Activated T-cell treated with anti-CD3 and anti-CD28 coated beads, Interleukin-2, amount 50 U/mL, for 24 hours (primary cell): ENCODE measurements at regions not wholly inside any gene's neighbourhood (a gene's known extent, or its start where the extent isn't known, plus 50 kb on each side); places are given as distances from the start of the nearest gene placed in this dataset.
"Not testable (repeated sequence)": the region's sequence is repeated elsewhere in the genome, so short reads cannot be mapped to it uniquely, and the experiment has no call there.

Experiments used
- DNase-seq: peaks from one replicate; pipeline ENCODE4 v3.0.0-alpha.2; 2020
- H3K27ac Mint-ChIP-seq: 2 replicates; pipeline ENCODE4 v1.8.0; 2020; ENCODE audit warnings: mild to moderate bottlenecking, mixed read lengths
- H3K27me3 Mint-ChIP-seq: 2 replicates; pipeline ENCODE4 v1.8.0; 2020; ENCODE audit warnings: mixed read lengths
- H3K36me3 Mint-ChIP-seq: 2 replicates; pipeline ENCODE4 v1.8.0; 2020; ENCODE audit warnings: low read depth, mixed read lengths
- H3K4me1 Mint-ChIP-seq: 2 replicates; pipeline ENCODE4 v1.8.0; 2020; ENCODE audit warnings: low read depth, mixed read lengths
- H3K4me3 Mint-ChIP-seq: 2 replicates; pipeline ENCODE4 v1.8.0; 2020; ENCODE audit warnings: mild to moderate bottlenecking, moderate library complexity, mixed read lengths
- H3K9me3 Mint-ChIP-seq: 2 replicates; pipeline ENCODE4 v1.8.0; 2020; ENCODE audit warnings: mixed read lengths

- H3K27me3 Mint-ChIP-seq, H3K36me3 Mint-ChIP-seq, H3K4me1 Mint-ChIP-seq, H3K4me3 Mint-ChIP-seq, DNase-seq, H3K9me3 Mint-ChIP-seq, H3K27ac Mint-ChIP-seq: not testable (repeated sequence)
Measured at GRCh38 chr1:206298032-206298392, 94.7 kb downstream of the SRGAP2 start.

- not testable (repeated sequence) for H3K9me3 Mint-ChIP-seq, H3K4me1 Mint-ChIP-seq, H3K27me3 Mint-ChIP-seq, H3K4me3 Mint-ChIP-seq, H3K27ac Mint-ChIP-seq, DNase-seq, H3K36me3 Mint-ChIP-seq
Measured at GRCh38 chr1:206299181-206299791, 95.9 kb downstream of the SRGAP2 start.

- not testable (repeated sequence) for H3K27me3 Mint-ChIP-seq, H3K27ac Mint-ChIP-seq, H3K36me3 Mint-ChIP-seq, DNase-seq, H3K9me3 Mint-ChIP-seq, H3K4me3 Mint-ChIP-seq, H3K4me1 Mint-ChIP-seq
Measured at GRCh38 chr1:206299942-206300341, 96.6 kb downstream of the SRGAP2 start.

GRCh38 chr1:206302056-206302455 is 98.7 kb downstream of the SRGAP2 start:
- not testable (repeated sequence) for DNase-seq, H3K4me1 Mint-ChIP-seq, H3K27ac Mint-ChIP-seq, H3K27me3 Mint-ChIP-seq, H3K9me3 Mint-ChIP-seq, H3K4me3 Mint-ChIP-seq
- peaks cover 11% of the 10 kb centered on the region for H3K36me3 Mint-ChIP-seq

GRCh38 chr1:206307442-206307841 is 104.1 kb downstream of the SRGAP2 start:
- H3K9me3 Mint-ChIP-seq, H3K4me1 Mint-ChIP-seq, H3K27ac Mint-ChIP-seq, H3K27me3 Mint-ChIP-seq, DNase-seq, H3K4me3 Mint-ChIP-seq: not testable (repeated sequence)
- H3K36me3 Mint-ChIP-seq: peaks cover 11% of the 10 kb centered on the region

- not testable (repeated sequence) for H3K4me1 Mint-ChIP-seq, H3K27me3 Mint-ChIP-seq, H3K4me3 Mint-ChIP-seq, H3K27ac Mint-ChIP-seq, H3K36me3 Mint-ChIP-seq, DNase-seq, H3K9me3 Mint-ChIP-seq
Measured at GRCh38 chr1:206310948-206311347, 107.6 kb downstream of the SRGAP2 start.

GRCh38 chr1:206311611-206312273 is 108.4 kb downstream of the SRGAP2 start:
- H3K4me3 Mint-ChIP-seq, DNase-seq, H3K9me3 Mint-ChIP-seq, H3K27ac Mint-ChIP-seq, H3K36me3 Mint-ChIP-seq, H3K4me1 Mint-ChIP-seq, H3K27me3 Mint-ChIP-seq: not testable (repeated sequence)

- not testable (repeated sequence) for DNase-seq, H3K9me3 Mint-ChIP-seq, H3K27ac Mint-ChIP-seq, H3K27me3 Mint-ChIP-seq, H3K36me3 Mint-ChIP-seq, H3K4me3 Mint-ChIP-seq, H3K4me1 Mint-ChIP-seq
Measured at GRCh38 chr1:206312274-206312665, 108.9 kb downstream of the SRGAP2 start.

GRCh38 chr1:206314951-206315636 is 111.8 kb downstream of the SRGAP2 start:
- DNase-seq, H3K27ac Mint-ChIP-seq, H3K4me1 Mint-ChIP-seq, H3K27me3 Mint-ChIP-seq, H3K4me3 Mint-ChIP-seq, H3K36me3 Mint-ChIP-seq, H3K9me3 Mint-ChIP-seq: not testable (repeated sequence)

- H3K36me3 Mint-ChIP-seq, H3K4me3 Mint-ChIP-seq, H3K27me3 Mint-ChIP-seq, H3K9me3 Mint-ChIP-seq, H3K4me1 Mint-ChIP-seq, DNase-seq, H3K27ac Mint-ChIP-seq: not testable (repeated sequence)
Measured at GRCh38 chr1:206316901-206317300, 113.6 kb downstream of the SRGAP2 start.

- H3K27ac Mint-ChIP-seq, H3K4me1 Mint-ChIP-seq, H3K27me3 Mint-ChIP-seq, DNase-seq, H3K9me3 Mint-ChIP-seq, H3K4me3 Mint-ChIP-seq, H3K36me3 Mint-ChIP-seq: not testable (repeated sequence)
Measured at GRCh38 chr1:206317878-206318514, 114.7 kb downstream of the SRGAP2 start.

GRCh38 chr1:206320227-206320626 is 116.9 kb downstream of the SRGAP2 start:
- H3K36me3 Mint-ChIP-seq, H3K27me3 Mint-ChIP-seq, H3K27ac Mint-ChIP-seq, DNase-seq, H3K9me3 Mint-ChIP-seq, H3K4me1 Mint-ChIP-seq, H3K4me3 Mint-ChIP-seq: not testable (repeated sequence)

- not testable (repeated sequence) for DNase-seq, H3K27ac Mint-ChIP-seq, H3K9me3 Mint-ChIP-seq, H3K36me3 Mint-ChIP-seq, H3K4me1 Mint-ChIP-seq, H3K27me3 Mint-ChIP-seq, H3K4me3 Mint-ChIP-seq
Measured at GRCh38 chr1:206326159-206326939, 123.0 kb downstream of the SRGAP2 start.

GRCh38 chr1:206331597-206331996 is 128.3 kb downstream of the SRGAP2 start:
- H3K4me3 Mint-ChIP-seq, H3K27ac Mint-ChIP-seq, DNase-seq, H3K9me3 Mint-ChIP-seq, H3K36me3 Mint-ChIP-seq, H3K27me3 Mint-ChIP-seq, H3K4me1 Mint-ChIP-seq: not testable (repeated sequence)
